SK-N-SH (cell line): ENCODE measurements at regions not wholly inside any gene's neighbourhood (a gene's known extent, or its start where the extent isn't known, plus 50 kb on each side); places are given as distances from the start of the nearest gene placed in this dataset.

Source experiments
- CTCF ChIP-seq: fragments of 200-600 bp; sonication (generic); IDR thresholded peaks from 2 replicates; pipeline ENCODE4 v1.6.1; 2017; ENCODE audit warnings: antibody characterized with exemption, mild to moderate bottlenecking, moderate library complexity
- EZH2phosphoT487 ChIP-seq: fragments of 200-600 bp; sonication (generic); IDR thresholded peaks from 2 replicates; pipeline ENCODE4 v1.6.1; 2017; ENCODE audit warnings: low read depth, mixed run types, mild to moderate bottlenecking, antibody characterized with exemption, moderate library complexity, borderline replicate concordance
- FOXM1 ChIP-seq: IDR thresholded peaks from 2 replicates; pipeline ENCODE4 v1.4.0; 2012; ENCODE audit warnings: low read depth, mild to moderate bottlenecking
- SIN3A ChIP-seq: IDR thresholded peaks from 2 replicates; pipeline ENCODE4 v1.6.1; 2012; ENCODE audit warnings: low read depth, mild to moderate bottlenecking, low read length, moderate library complexity, borderline replicate concordance
- SMC3 ChIP-seq: IDR thresholded peaks from 2 replicates; pipeline ENCODE4 v1.6.1; 2012; ENCODE audit warnings: low read depth, low read length, improper control_type of control experiment
- YY1 ChIP-seq: IDR thresholded peaks from 2 replicates; pipeline ENCODE4 v1.4.0; 2012; ENCODE audit warnings: low read depth, mild to moderate bottlenecking

DNA sequence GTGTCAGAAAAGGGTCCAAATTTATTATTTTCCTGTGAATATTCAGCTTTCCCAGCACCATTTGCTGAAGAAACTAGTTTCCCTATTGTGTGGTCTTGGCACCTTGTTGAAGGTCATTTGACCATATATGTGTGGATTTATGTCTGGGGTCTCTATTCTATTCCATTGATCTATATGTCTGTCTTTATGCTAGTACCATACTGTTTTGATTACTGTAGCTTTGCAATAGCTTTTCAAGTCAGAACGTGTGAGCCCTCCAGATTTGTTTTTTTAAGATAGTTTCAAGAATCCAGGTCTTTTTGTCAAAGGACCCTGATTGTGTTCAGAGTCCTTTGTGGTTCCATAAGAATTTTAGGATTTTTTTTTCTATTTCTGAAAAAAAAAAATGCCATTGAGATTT lies 79.0 kb upstream of the WAC start:
- no peak for TF ChIP-seq CTCF
- no peak for TF ChIP-seq FOXM1
- no peak for TF ChIP-seq YY1
- TF ChIP-seq EZH2phosphoT487 = no peak
- no peak for TF ChIP-seq SMC3
- TF ChIP-seq SIN3A = no peak
